ENCODE measurements at regions not wholly inside any gene's neighbourhood (a gene's known extent, or its start where the extent isn't known, plus 50 kb on each side); places are given as distances from the start of the nearest gene placed in this dataset.

DNA sequence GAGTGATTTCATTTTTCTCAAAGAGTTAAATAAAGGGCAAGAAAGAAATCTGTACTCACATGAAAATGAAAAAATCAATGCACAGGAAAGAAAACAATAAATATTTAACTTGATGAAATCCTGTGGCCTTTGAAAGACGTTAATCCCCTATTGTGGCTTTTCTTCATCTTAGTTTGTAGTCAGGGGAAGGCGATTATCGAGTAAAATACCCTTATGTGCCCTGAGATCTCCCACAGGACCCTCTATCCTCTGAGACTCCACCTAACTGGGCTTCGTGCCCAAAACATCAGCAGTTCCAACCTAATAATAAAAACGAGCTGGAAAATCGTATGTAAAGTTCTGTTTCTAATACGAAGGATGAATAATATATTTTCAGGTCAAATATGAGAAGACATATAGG is 208.2 kb upstream of the ZC3H12C start:
- no TSS peak for BruUV-seq (replicated peaks)
- in situ Hi-C loops (cut with MboI) = no loop called here

More for the DNA sequence above, 208.2 kb upstream of the ZC3H12C start:
- Histone ChIP-seq H4K20me1 (ENCODE audit: control insufficient read depth, insufficient read depth) (no peaks in the 10 kb centered on the region), H3K36me3 (ENCODE audit: control insufficient read depth in 2 of 2, insufficient read depth in 2 of 2, low read length in 1 of 2) (no peaks in the 10 kb centered on the region), H3K4me1 (ENCODE audit: control insufficient read depth, insufficient read depth, low read length) (no peaks in the 10 kb centered on the region), H2AFZ (ENCODE audit: control insufficient read depth, low read depth, low read length) (no peak overlapping the region), H3K4me2 (ENCODE audit: control insufficient read depth, insufficient read depth) (no peak overlapping the region), H3K79me2 (ENCODE audit: control insufficient read depth, insufficient read depth, low read length) (no peaks in the 10 kb centered on the region), H3K9ac (ENCODE audit: control insufficient read depth, insufficient read depth, low read length) (no peak overlapping the region), H3K27me3 (replicated peaks in 1 of 2; ENCODE audit: control insufficient read depth in 2 of 2, insufficient read depth in 2 of 2, low read length in 1 of 2) (peaks cover 0 to 2% of the 10 kb centered on the region in 2 experiments; a peak in 1 of 4 replicates), H3K27ac (ENCODE audit: control insufficient read depth, insufficient read depth) (no peak overlapping the region), H3K4me3 (no peak overlapping the region), H3K9me3 (replicated peaks; ENCODE audit: control insufficient read depth, insufficient read depth, low read length) (no peaks in the 10 kb centered on the region; the same call in 1 of the 3 replicates)
- POLR2A ChIA-PET = no interaction called here
- RAD21 ChIA-PET (ENCODE audit: unreplicated experiment) = no interaction called here
- TF ChIP-seq SKIL (IDR thresholded peaks at IDR 0.05; ENCODE audit: low read depth, poor library complexity, severe bottlenecking) (no peak), POU2F2 (IDR thresholded peaks at IDR 0.05; ENCODE audit: borderline replicate concordance, low read depth, low read length) (no peak), JUNB (IDR thresholded peaks at IDR 0.05) (no peak), IRF3 (IDR thresholded peaks at IDR 0.05) (no peak), ZZZ3 (IDR thresholded peaks at IDR 0.05; ENCODE audit: control insufficient read depth, insufficient read length, low read depth) (no peak)
- TF ChIP-seq, protein P1, sequence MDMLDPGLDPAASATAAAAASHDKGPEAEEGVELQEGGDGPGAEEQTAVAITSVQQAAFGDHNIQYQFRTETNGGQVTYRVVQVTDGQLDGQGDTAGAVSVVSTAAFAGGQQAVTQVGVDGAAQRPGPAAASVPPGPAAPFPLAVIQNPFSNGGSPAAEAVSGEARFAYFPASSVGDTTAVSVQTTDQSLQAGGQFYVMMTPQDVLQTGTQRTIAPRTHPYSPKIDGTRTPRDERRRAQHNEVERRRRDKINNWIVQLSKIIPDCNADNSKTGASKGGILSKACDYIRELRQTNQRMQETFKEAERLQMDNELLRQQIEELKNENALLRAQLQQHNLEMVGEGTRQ (IDR thresholded peaks at IDR 0.05; ENCODE audit: borderline replicate concordance, low read depth, low read length) = no peak
- ATAC-seq (no peak), DNase-seq (ENCODE audit: low read depth, low spot score) (no peak), FAIRE-seq (no peak)
- CTCF ChIA-PET = no interaction called here
- SMC1A ChIA-PET (ENCODE audit: uncharacterized antibody, unreplicated experiment) = no interaction called here
- intact Hi-C loops (cut with micrococcal nuclease; ENCODE audit: unreplicated experiment) = no loop called here
- WGBS (ENCODE audit: insufficient coverage, insufficient replicate concordance, low lambda C conversion rate, missing lambda C conversion rate) = 25% methylated on average over 7 of the region's 7 CpGs
